ENCODE measurements at regions not wholly inside any gene's neighbourhood (a gene's known extent, or its start where the extent isn't known, plus 50 kb on each side); places are given as distances from the start of the nearest gene placed in this dataset.

GRCh38 chr6:134854366-134854765, 95.5 kb downstream of the ALDH8A1 start:
- TF ChIP-seq, protein P1, sequence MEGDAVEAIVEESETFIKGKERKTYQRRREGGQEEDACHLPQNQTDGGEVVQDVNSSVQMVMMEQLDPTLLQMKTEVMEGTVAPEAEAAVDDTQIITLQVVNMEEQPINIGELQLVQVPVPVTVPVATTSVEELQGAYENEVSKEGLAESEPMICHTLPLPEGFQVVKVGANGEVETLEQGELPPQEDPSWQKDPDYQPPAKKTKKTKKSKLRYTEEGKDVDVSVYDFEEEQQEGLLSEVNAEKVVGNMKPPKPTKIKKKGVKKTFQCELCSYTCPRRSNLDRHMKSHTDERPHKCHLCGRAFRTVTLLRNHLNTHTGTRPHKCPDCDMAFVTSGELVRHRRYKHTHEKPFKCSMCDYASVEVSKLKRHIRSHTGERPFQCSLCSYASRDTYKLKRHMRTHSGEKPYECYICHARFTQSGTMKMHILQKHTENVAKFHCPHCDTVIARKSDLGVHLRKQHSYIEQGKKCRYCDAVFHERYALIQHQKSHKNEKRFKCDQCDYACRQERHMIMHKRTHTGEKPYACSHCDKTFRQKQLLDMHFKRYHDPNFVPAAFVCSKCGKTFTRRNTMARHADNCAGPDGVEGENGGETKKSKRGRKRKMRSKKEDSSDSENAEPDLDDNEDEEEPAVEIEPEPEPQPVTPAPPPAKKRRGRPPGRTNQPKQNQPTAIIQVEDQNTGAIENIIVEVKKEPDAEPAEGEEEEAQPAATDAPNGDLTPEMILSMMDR (conservative IDR thresholded peaks at IDR 0.05): no peak
- no peak for TF ChIP-seq ZFX (IDR thresholded peaks at IDR 0.05)
